Transverse colon (tissue), 4 donors: ENCODE measurements at regions not wholly inside any gene's neighbourhood (a gene's known extent, or its start where the extent isn't known, plus 50 kb on each side); places are given as distances from the start of the nearest gene placed in this dataset.

Experiments
- DNase-seq: peaks from one replicate; pipeline ENCODE4 v3.0.0-alpha.2; 2019
- H3K27ac ChIP-seq, 4 donors: fragments of 200-600 bp; sonication (generic); 2 replicates each; pipeline ENCODE4 v1.5.1; 2016 to 2018; ENCODE audit warnings: inconsistent platforms in 4 of 4
- H3K27me3 ChIP-seq: fragments of 200-600 bp; sonication (generic); 2 replicates; pipeline ENCODE4 v1.5.1; 2017; ENCODE audit warnings: inconsistent platforms
- H3K36me3 ChIP-seq, 4 donors: fragments of 200-600 bp; sonication (generic); 2 replicates each; pipeline ENCODE4 v1.5.1; 2017 to 2019; ENCODE audit warnings: inconsistent platforms in 4 of 4
- H3K4me1 ChIP-seq, 4 donors: fragments of 200-600 bp; sonication (generic); 2 replicates each; pipeline ENCODE4 v1.5.1; 2017 to 2020; ENCODE audit warnings: inconsistent platforms in 4 of 4
- H3K4me3 ChIP-seq, 4 donors: fragments of 200-600 bp; sonication (generic); 1 replicate in 1 of 4; 2 replicates in 3 of 4; pipeline versions ENCODE4 v1.5.1 to v1.6.1; 2017 to 2019; ENCODE audit warnings: inconsistent platforms in 4 of 4
- H3K9me3 ChIP-seq, 2 donors: fragments of 200-600 bp; sonication (generic); 2 replicates each; pipeline ENCODE4 v1.5.1; 2017 to 2019; ENCODE audit warnings: inconsistent platforms in 2 of 2
- EP300 ChIP-seq: sonication (generic); formaldehyde crosslinking; IDR thresholded peaks from one replicate; pipeline ENCODE4 v1.6.1; 2017; ENCODE audit warnings: antibody characterized with exemption, low read depth
- POLR2A ChIP-seq: fragments of 450-650 bp; IDR thresholded peaks from one replicate; pipeline ENCODE4 v1.6.1; 2016; ENCODE audit warnings: antibody characterized with exemption, mild to moderate bottlenecking, moderate library complexity
- POLR2AphosphoS5 ChIP-seq, 3 donors: sonication (generic); formaldehyde crosslinking; IDR thresholded peaks; one replicate each; pipeline ENCODE4 v1.6.1; 2016; ENCODE audit warnings: antibody characterized with exemption in 3 of 3
- WGBS, 2 donors: methylation state at CpG; one replicate each; pipeline ENCODE4 v1.1.5; 2018; ENCODE audit warnings: low coverage in 1 of 2; 5-methylcytosine and 5-hydroxymethylcytosine counted together
- in situ Hi-C, 4 donors: fragments of 200-750 bp; cut with MboI; loops; one replicate each; pipeline versions ENCODE4 v1.15.0 to v1.15.1; 2017; ENCODE audit warnings: low sequenced_read_pairs in 3 of 4, low pct_ligation_motif_present in 1 of 4, low pct_unique_long_range_greater_than_20kb in 1 of 4
- intact Hi-C: fragments of 100-400 bp; cut with DNase I; formaldehyde crosslinking; loops from one replicate; pipeline ENCODE4 v1.15.1; 2023; ENCODE audit warnings: low total_unique reads
- TF ChIP-seq, protein P1 (sequence below), 5 experiments: fragments of 200-600 bp in 3 of 5; fragments of 450-650 bp in 2 of 5; sonication (generic) in 3 of 5; IDR thresholded peaks; 1 replicate in 2 of 5; 2 replicates in 3 of 5; pipeline ENCODE4 v1.5.1; 2016 to 2017; ENCODE audit warnings: antibody characterized with exemption in 5 of 5, inconsistent platforms in 3 of 5, mild to moderate bottlenecking in 2 of 5, moderate library complexity in 1 of 5

DNA sequence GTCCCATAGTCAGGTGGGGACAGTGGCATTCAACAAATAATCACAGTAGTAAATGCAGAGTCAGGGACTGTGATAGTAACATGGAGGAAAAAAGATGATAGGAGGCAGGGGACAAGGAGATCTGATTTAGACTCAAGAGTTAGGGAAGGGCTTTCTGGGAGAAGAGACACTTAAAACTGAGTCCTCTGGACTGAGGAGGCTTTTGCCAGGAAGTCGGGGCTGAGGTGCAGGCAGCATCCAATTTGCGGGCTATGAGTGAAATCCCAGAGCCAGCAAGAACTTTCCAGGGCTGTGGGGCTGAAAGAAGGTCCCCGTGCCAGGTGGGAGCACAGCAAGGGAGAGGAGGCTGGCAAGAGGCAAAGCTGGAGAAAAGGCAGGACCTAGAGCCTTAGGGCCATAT is 124.1 kb downstream of the KIF4B start:
- 37% methylated on average over 3 of the region's 3 CpGs; no CpG with 5 or more reads in 1 of the 2 donors for WGBS, 2 donors
- DNase-seq: no peak
- in situ Hi-C loops (no loop called here), intact Hi-C loops (no loop called here)
- no peaks in the 10 kb centered on the region for H3K4me1 ChIP-seq
- H3K27ac ChIP-seq: no peak overlapping the region
- H3K27me3 ChIP-seq: peaks cover 6% of the 10 kb centered on the region
- no peak for TF ChIP-seq EP300
- TF ChIP-seq, protein P1, sequence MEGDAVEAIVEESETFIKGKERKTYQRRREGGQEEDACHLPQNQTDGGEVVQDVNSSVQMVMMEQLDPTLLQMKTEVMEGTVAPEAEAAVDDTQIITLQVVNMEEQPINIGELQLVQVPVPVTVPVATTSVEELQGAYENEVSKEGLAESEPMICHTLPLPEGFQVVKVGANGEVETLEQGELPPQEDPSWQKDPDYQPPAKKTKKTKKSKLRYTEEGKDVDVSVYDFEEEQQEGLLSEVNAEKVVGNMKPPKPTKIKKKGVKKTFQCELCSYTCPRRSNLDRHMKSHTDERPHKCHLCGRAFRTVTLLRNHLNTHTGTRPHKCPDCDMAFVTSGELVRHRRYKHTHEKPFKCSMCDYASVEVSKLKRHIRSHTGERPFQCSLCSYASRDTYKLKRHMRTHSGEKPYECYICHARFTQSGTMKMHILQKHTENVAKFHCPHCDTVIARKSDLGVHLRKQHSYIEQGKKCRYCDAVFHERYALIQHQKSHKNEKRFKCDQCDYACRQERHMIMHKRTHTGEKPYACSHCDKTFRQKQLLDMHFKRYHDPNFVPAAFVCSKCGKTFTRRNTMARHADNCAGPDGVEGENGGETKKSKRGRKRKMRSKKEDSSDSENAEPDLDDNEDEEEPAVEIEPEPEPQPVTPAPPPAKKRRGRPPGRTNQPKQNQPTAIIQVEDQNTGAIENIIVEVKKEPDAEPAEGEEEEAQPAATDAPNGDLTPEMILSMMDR (IDR thresholded peaks at IDR 0.05): no peak
- TF ChIP-seq POLR2AphosphoS5 (IDR thresholded peaks at IDR 0.05): no peak
- no peak for TF ChIP-seq POLR2A
- H3K9me3 ChIP-seq: no peaks in the 10 kb centered on the region
- H3K36me3 ChIP-seq: no peaks in the 10 kb centered on the region
- no peak overlapping the region for H3K4me3 ChIP-seq

GRCh38 chr5:155140646-155141045 is 127.1 kb downstream of the KIF4B start:
- H3K9me3 ChIP-seq: no peaks in the 10 kb centered on the region
- H3K27me3 ChIP-seq: peaks cover 6% of the 10 kb centered on the region
- in situ Hi-C loops (no loop called here), intact Hi-C loops (no loop called here)
- H3K4me3 ChIP-seq: no peak overlapping the region
- no peak overlapping the region for H3K27ac ChIP-seq
- H3K4me1 ChIP-seq: no peaks in the 10 kb centered on the region
- H3K36me3 ChIP-seq: no peaks in the 10 kb centered on the region
- 82 to 85% methylated on average over 2 to 5 of the region's 5 CpGs for WGBS, 2 donors
- TF ChIP-seq, protein P1 (IDR thresholded peaks at IDR 0.05): no peak
- TF ChIP-seq EP300: no peak
- TF ChIP-seq POLR2AphosphoS5 (IDR thresholded peaks at IDR 0.05): no peak
- TF ChIP-seq POLR2A: no peak
- DNase-seq: no peak

DNA sequence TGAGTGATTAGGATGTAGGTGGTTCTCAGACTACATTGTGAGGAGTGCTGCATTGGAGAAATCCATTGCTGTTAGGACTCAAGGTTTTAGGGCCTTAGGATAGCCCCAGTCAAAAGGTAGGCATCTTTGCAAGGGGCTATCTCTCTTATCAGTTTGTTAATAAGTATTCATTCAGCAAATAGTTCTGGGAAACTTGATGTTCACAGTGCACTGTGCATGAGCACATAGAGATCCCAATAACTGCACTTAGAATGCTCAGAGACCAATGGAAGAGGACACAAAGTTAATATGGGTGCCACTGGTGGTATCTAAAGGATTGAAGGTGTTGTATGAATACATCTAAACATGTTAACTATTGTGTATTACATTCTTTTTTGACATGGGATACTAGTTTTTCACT is 131.4 kb downstream of the KIF4B start:
- in situ Hi-C loops: no loop called here
- no peak for DNase-seq
- H3K4me1 ChIP-seq: no peaks in the 10 kb centered on the region
- no peaks in the 10 kb centered on the region for H3K36me3 ChIP-seq
- H3K9me3 ChIP-seq: no peaks in the 10 kb centered on the region
- no peak overlapping the region for H3K4me3 ChIP-seq
- H3K27ac ChIP-seq: no peak overlapping the region
- TF ChIP-seq POLR2A (no peak), POLR2AphosphoS5 (IDR thresholded peaks at IDR 0.05) (no peak), EP300 (no peak)
- TF ChIP-seq, protein P1 (IDR thresholded peaks at IDR 0.05): no peak
- no peaks in the 10 kb centered on the region for H3K27me3 ChIP-seq
- intact Hi-C loops: no loop called here

GRCh38 chr5:155147222-155147621 is 133.7 kb downstream of the KIF4B start:
- Histone ChIP-seq H3K27me3 (no peaks in the 10 kb centered on the region), H3K27ac (no peak overlapping the region), H3K9me3 (no peaks in the 10 kb centered on the region), H3K4me3 (no peak overlapping the region), H3K36me3 (no peaks in the 10 kb centered on the region), H3K4me1 (no peaks in the 10 kb centered on the region)
- in situ Hi-C loops: no loop called here
- WGBS, 2 donors: 30 to 48% methylated on average over 2 of the region's 2 CpGs
- TF ChIP-seq, protein P1 (IDR thresholded peaks at IDR 0.05): no peak
- no peak for TF ChIP-seq EP300
- no peak for TF ChIP-seq POLR2A
- TF ChIP-seq POLR2AphosphoS5 (IDR thresholded peaks at IDR 0.05): no peak
- intact Hi-C loops: no loop called here
- no peak for DNase-seq
